Endothelial cell of umbilical vein (primary cell): ENCODE measurements at regions not wholly inside any gene's neighbourhood (a gene's known extent, or its start where the extent isn't known, plus 50 kb on each side); places are given as distances from the start of the nearest gene placed in this dataset.

Experiments
- BruUV-seq: library from RNA; stranded (reverse); fragments of 400-500 nt; replicated peaks from 2 replicates; lab custom pipeline; 2021; lab: Mats Ljungman, UMichigan
- CTCF ChIA-PET: fragments of 300-600, 350-600 bp; sonication (Branson Sonifier 250); formaldehyde crosslinking; loops from one replicate; lab custom pipeline; 2021; ENCODE audit warnings: antibody characterized with exemption, inconsistent platforms; lab: Charles Lee
- POLR2A ChIA-PET: fragments of 300-600, 350-600 bp; sonication (Branson Sonifier 250); formaldehyde crosslinking; loops from one replicate; lab custom pipeline; 2021; ENCODE audit warnings: antibody characterized with exemption, inconsistent platforms; lab: Charles Lee
- DNase-seq: peaks from one replicate; pipeline ENCODE4 v3.0.0-alpha.2; 2011; ENCODE audit warnings: low read depth, low spot score
- FAIRE-seq: peaks from 2 replicates; lab custom pipeline; 2011; peaks lifted over from hg19 to GRCh38; lab: Jason Lieb, UNC
- H2AFZ ChIP-seq: 2 replicates; pipeline ENCODE4 v1.6.0; 2012; ENCODE audit warnings: low read depth, low read length, control low read depth, inconsistent platforms
- H3K27ac ChIP-seq: 2 replicates; pipeline ENCODE4 v1.5.1; 2011; ENCODE audit warnings: low read depth, mild to moderate bottlenecking, control low read depth, low read length, moderate library complexity; ENCODE audit not compliant: insufficient read depth
- H3K27me3 ChIP-seq, 2 experiments: 2 replicates each; pipeline versions ENCODE4 v1.6.0 to v1.6.1; 2011; ENCODE audit warnings: low read length in 2 of 2, mixed read lengths in 1 of 2; ENCODE audit not compliant: control insufficient read depth in 2 of 2, insufficient read depth in 2 of 2
- H3K36me3 ChIP-seq, 2 experiments: 2 replicates in 1 of 2; 3 replicates in 1 of 2; pipeline ENCODE4 v1.5.1; 2011; ENCODE audit warnings: low read length in 2 of 2, mild to moderate bottlenecking in 1 of 2, moderate library complexity in 1 of 2; ENCODE audit not compliant: control insufficient read depth in 2 of 2, insufficient read depth in 2 of 2; ENCODE audit errors: extremely low read depth in 1 of 2
- H3K4me1 ChIP-seq: 3 replicates; pipeline ENCODE4 v1.5.1; 2011; ENCODE audit warnings: mild to moderate bottlenecking, low read length; ENCODE audit not compliant: control insufficient read depth, insufficient read depth; ENCODE audit errors: extremely low read depth
- H3K4me2 ChIP-seq: 2 replicates; pipeline ENCODE4 v1.6.1; 2011; ENCODE audit warnings: low read length, control low read depth, mixed read lengths; ENCODE audit not compliant: insufficient read depth
- H3K4me3 ChIP-seq, 3 experiments: fragments of 200-600 bp in 1 of 3; sonication (generic), shearing (Covaris generic) in 1 of 3; replicated peaks in 1 of 3; 2 replicates each; pipeline ENCODE4 v1.5.1; 2011 to 2016; ENCODE audit warnings: control low read depth in 3 of 3, low read length in 3 of 3, mild to moderate bottlenecking in 2 of 3, inconsistent platforms in 1 of 3, low read depth in 1 of 3, moderate library complexity in 1 of 3; ENCODE audit not compliant: insufficient read depth in 1 of 3
- H3K79me2 ChIP-seq: 2 replicates; pipeline ENCODE4 v1.6.0; 2012; ENCODE audit warnings: low read length, inconsistent platforms; ENCODE audit not compliant: control insufficient read depth, insufficient read depth
- H3K9ac ChIP-seq: replicated peaks from 2 replicates; pipeline ENCODE3; 2011; ENCODE audit warnings: low read length, control low read depth; ENCODE audit not compliant: insufficient read depth; ENCODE audit errors: extremely low read depth
- H3K9me1 ChIP-seq: replicated peaks from 3 replicates; pipeline ENCODE4 v1.6.0; 2011; ENCODE audit warnings: mild to moderate bottlenecking, low read length; ENCODE audit not compliant: control insufficient read depth, insufficient read depth; ENCODE audit errors: extremely low read depth
- H3K9me3 ChIP-seq: replicated peaks from 2 replicates; pipeline ENCODE4 v1.5.1; 2012; ENCODE audit warnings: low read length, inconsistent platforms; ENCODE audit not compliant: control insufficient read depth, insufficient read depth
- H4K20me1 ChIP-seq: replicated peaks from 2 replicates; pipeline ENCODE3; 2011; ENCODE audit warnings: mild to moderate bottlenecking, low read length; ENCODE audit not compliant: control insufficient read depth, insufficient read depth; ENCODE audit errors: extremely low read depth
- EZH2 ChIP-seq: IDR thresholded peaks from 2 replicates; pipeline ENCODE4 v1.6.1; 2012; ENCODE audit warnings: borderline replicate concordance, low read depth, mild to moderate bottlenecking, moderate library complexity, low read length, inconsistent platforms; ENCODE audit not compliant: severe bottlenecking
- FOS ChIP-seq: IDR thresholded peaks from 2 replicates; pipeline ENCODE4 v1.6.1; 2011; ENCODE audit warnings: mild to moderate bottlenecking, low read length, moderate library complexity, borderline replicate concordance; ENCODE audit not compliant: insufficient read depth
- GATA2 ChIP-seq: IDR thresholded peaks from 2 replicates; pipeline ENCODE4 v1.7.0; 2011; ENCODE audit warnings: low read depth, mild to moderate bottlenecking, moderate library complexity, mixed read lengths, low read length; ENCODE audit not compliant: insufficient read length, insufficient read depth
- JUN ChIP-seq: IDR thresholded peaks from 2 replicates; pipeline ENCODE4 v1.6.1; 2011; ENCODE audit warnings: borderline replicate concordance, low read depth; ENCODE audit not compliant: insufficient read length, insufficient read depth
- MAX ChIP-seq: IDR thresholded peaks from 2 replicates; pipeline ENCODE4 v1.6.1; 2011; ENCODE audit not compliant: insufficient read depth, insufficient read length
- MYC ChIP-seq: IDR thresholded peaks from one replicate; pipeline ENCODE4 v1.6.1; 2011; ENCODE audit warnings: mild to moderate bottlenecking, low read depth, low read length
- POLR2A ChIP-seq: IDR thresholded peaks from 2 replicates; pipeline ENCODE4 v1.6.1; 2012; ENCODE audit warnings: low read depth, mild to moderate bottlenecking, control low read depth, low read length
- POLR2AphosphoS5 ChIP-seq: IDR thresholded peaks from 2 replicates; pipeline ENCODE4 v1.6.1; 2012; ENCODE audit warnings: low read depth, mild to moderate bottlenecking, control low read depth, low read length, moderate library complexity; ENCODE audit not compliant: insufficient read depth
- dilution Hi-C: fragments of 300-500 bp; cut with MboI; formaldehyde crosslinking; loops from one replicate; pipeline ENCODE4 v1.15.0; 2019; ENCODE audit warnings: low sequenced_read_pairs; ENCODE audit not compliant: extremely low pct_ligation_motif_present
- intact Hi-C: fragments of 100-400 bp; cut with micrococcal nuclease; formaldehyde crosslinking; loops from one replicate; pipeline ENCODE4 v1.10.0; 2022
- TF ChIP-seq, protein P1 (sequence below), 2 donors: IDR thresholded peaks; 1 replicate in 1 of 2; 2 replicates in 1 of 2; pipeline ENCODE4 v1.5.1; 2011; ENCODE audit warnings: low read length in 2 of 2, mild to moderate bottlenecking in 2 of 2, moderate library complexity in 2 of 2, control low read depth in 1 of 2, inconsistent platforms in 1 of 2, low read depth in 1 of 2; ENCODE audit not compliant: insufficient read depth in 1 of 2; ENCODE audit errors: extremely low read depth in 1 of 2

DNA sequence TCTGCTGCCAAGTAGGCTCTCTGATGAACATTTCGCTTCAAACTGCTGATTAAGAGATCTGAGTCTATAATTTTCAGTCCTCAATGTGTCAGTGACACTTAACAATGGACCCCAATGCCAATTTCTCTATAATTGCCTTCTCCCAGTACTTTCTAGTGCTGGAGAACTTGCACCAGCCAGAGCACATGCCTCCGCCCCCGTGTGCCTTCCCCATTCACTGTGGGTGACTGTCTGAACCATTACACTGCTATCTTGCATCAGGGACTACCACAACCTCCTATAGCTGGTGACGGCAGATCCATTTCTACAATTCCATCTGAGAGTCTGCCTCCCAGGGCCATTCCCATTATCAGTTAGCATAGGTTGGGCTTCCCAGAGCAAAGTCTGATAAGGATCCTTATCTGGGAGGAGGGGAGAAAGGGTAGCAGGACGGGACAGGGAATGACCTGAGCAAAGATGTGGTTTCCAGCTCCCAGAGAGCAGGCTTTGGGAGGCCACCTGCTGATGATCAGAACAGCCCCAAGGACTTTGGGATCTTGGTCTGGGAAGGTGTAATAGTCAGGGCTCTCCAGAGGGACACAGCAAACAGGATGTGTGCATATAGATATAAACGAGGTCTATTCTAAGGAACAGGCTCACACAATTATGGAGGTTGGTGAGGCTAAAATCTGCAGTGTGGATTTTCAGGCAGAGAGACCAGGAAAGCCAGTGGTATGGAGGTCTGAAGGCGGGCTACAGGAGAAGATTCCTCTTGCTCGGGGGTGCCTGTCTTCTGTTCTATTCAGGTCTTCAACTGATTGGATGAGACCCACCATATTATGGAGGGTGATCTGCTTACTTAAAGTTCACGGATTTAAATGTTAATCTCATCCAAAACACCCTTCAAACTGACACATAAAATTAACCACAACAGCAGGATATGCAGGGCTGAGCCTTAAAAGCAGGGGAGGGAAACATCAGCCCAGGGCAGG lies 238.2 kb downstream of the PTPRU start:
- DNase-seq, result no peak
- intact Hi-C loops (no loop called here), dilution Hi-C loops (no loop called here)
- ChIA-PET POLR2A (no interaction called here), CTCF (no interaction called here)
- Histone ChIP-seq H3K4me1 (no peaks in the 10 kb centered on the region), H2AFZ (no peak overlapping the region), H3K27me3 (peaks cover 0 to 7% of the 10 kb centered on the region in 2 experiments), H3K79me2 (no peaks in the 10 kb centered on the region), H3K4me3 (no peak overlapping the region), H3K9me3 (no peaks in the 10 kb centered on the region), H3K9me1 (no peaks in the 10 kb centered on the region), H3K4me2 (no peak overlapping the region), H3K36me3 (no peaks in the 10 kb centered on the region), H3K27ac (no peak overlapping the region), H4K20me1 (no peaks in the 10 kb centered on the region), H3K9ac (no peak overlapping the region)
- no peak for TF ChIP-seq JUN
- TF ChIP-seq MYC, result no peak
- no peak for TF ChIP-seq MAX
- no peak for TF ChIP-seq POLR2AphosphoS5
- no peak for TF ChIP-seq GATA2
- no peak for TF ChIP-seq FOS
- TF ChIP-seq, protein P1, sequence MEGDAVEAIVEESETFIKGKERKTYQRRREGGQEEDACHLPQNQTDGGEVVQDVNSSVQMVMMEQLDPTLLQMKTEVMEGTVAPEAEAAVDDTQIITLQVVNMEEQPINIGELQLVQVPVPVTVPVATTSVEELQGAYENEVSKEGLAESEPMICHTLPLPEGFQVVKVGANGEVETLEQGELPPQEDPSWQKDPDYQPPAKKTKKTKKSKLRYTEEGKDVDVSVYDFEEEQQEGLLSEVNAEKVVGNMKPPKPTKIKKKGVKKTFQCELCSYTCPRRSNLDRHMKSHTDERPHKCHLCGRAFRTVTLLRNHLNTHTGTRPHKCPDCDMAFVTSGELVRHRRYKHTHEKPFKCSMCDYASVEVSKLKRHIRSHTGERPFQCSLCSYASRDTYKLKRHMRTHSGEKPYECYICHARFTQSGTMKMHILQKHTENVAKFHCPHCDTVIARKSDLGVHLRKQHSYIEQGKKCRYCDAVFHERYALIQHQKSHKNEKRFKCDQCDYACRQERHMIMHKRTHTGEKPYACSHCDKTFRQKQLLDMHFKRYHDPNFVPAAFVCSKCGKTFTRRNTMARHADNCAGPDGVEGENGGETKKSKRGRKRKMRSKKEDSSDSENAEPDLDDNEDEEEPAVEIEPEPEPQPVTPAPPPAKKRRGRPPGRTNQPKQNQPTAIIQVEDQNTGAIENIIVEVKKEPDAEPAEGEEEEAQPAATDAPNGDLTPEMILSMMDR (IDR thresholded peaks at IDR 0.05; ENCODE audit: extremely low read depth in 1 of 2, insufficient read depth in 1 of 2, low read depth in 1 of 2, low read length in 2 of 2), result no peak
- no peak for TF ChIP-seq POLR2A
- no peak for TF ChIP-seq EZH2
- FAIRE-seq, result no peak
- BruUV-seq, result no TSS peak
